NCI-H2196 treated with DMSO at 0.1 percent for 48 hours (cell line): ENCODE measurements at regions not wholly inside any gene's neighbourhood (a gene's known extent, or its start where the extent isn't known, plus 50 kb on each side); places are given as distances from the start of the nearest gene placed in this dataset.
"Not testable (repeated sequence)": the region's sequence is repeated elsewhere in the genome, so short reads cannot be mapped to it uniquely, and the experiment has no call there.

ENCODE experiments used
- DNase-seq: peaks from one replicate; lab custom pipeline; 2025; ENCODE audit not compliant: unreplicated experiment; lab: John Stamatoyannopoulos, UW

DNA sequence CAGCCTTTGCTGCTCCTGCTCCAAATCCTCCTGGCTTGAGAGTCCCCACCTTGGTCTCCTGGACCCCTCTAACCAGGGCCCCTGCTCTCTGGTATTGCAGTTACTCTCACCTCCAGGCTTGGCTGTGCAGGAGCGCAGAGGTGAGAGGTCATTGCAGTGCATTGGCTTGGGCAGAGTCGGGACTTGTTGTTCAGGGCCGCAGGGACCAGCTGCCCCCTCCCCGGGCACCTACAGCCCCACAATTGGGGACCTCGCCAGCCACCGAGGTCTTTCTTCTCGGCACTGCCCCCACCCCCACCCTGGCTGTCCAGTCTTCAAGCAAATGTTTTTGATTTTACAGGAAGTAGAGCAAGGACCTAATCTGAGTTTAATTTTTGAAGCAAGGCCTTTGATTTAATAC, 65.5 kb upstream of the FGF3 start:
- no peak for DNase-seq

DNA sequence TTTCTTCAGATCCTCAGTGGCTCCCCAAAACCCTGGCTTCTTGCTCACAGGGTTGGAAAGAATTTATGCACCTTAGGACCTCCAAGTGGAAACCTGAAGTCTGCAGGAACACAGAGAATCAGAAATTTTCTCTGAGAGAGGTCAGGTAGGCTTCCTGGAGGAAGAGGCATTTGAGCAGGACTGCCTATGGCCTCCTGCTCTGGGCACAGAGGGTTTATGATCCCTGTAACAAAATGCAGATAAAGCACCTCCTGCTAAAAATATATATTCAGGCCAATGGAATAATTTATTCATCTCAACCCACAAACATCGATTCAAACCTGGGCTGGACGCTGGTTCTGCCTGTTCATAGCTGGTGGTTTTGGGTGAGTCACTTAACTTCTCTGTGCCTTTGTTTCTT, 68.1 kb upstream of the FGF3 start:
- no peak for DNase-seq

DNA sequence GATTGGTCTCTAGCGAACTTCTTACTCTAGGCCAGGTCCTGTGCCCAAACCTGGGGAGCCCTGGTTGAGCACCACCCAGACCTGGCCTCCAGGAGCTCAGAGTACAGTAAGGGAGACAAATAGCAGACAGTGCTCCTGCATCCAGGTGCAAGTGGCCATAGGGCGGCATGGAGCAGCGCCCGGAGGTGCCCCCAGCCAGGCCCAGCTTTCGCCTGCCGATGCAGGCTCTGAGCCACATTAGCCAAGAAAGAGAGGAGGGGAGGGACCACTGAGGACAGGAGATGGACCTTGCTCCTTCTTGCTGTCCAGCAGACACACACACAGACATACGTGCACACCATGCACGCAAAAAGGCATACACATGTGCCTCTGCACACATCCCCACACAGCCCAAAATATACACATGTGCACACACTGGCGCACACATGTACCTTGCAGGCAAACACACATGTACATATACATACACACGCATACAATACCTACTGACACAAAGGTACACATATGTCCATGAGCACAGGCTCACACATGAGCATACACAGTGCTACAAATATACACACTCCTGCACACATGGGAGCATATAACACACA, 68.7 kb upstream of the FGF3 start:
- no peak for DNase-seq

DNA sequence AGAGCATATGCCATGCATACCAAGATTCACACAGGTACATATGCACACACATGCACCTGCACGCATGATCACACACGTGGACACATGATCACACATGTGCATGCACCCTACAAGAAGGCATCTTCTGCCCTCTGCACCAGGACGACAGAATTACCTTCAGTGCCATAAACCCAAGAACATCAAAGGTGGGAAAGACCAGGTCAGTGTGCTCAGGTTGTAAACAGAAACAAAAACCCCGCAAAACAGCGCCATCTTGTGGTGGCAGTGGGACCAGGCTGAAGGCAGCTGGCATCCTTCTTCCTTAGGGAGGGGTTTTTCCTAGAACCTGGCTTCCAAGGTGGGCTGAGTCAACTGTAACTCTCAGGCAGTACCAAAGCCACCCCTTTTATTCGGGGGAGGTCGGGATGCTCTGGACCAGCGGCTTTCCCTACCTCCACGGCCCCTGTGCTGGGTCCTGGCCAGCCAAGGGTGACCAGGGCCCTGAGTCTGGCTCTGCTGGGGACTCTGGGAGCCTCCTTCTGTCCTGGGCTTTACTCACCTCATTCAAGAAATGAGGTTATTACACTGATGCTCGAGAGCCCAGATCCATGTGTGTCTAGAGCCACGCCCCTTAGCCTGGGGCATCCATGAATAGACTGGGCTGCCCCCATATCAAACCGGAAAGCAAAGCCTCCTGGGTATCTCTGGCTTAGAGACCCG, 69.4 kb upstream of the FGF3 start:
- DNase-seq: peak; percentile 49

DNA sequence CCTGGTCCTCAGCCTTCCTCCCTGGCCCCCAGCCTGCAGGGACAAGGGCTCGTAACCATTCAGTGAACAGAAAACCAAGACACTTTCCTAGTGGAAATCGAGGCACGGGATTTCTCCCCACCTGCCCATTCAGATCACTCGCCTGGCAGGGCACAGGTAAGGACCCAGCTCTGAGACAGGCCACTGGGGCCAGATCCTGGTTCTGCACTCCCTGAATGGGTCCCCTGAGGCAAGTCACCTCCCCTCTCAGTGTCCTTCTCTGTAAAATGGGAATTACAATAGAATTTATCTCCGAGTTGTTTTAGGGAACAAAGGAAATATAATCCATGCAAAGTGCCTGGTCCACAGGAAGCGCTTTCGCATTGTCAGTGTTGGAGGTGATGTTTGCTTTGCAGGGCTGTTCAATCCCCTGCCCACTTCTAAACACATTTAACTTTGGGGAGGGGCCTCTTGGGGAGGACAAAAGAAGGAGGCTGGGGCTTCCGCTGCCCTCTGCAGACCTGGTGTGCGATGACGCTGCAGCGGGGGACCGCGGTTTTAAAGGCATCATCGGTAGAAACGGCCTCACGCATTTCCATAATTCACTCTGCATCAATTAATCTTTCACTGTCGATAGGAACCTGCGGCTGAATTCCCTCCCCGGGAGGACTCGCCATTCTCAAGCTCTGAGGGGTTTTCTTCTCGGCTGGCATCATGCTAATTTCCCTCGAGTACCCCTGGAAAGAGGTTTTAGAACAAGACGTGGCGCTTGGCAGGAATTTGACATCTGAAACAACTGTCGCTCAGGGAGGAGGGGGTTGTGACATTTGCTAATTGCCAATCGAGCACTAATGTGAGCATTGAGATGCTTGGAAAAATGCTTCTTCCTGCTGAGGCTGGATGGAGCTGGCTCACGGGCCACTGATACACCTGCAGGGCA, 70.4 kb upstream of the FGF3 start:
- DNase-seq: no peak

DNA sequence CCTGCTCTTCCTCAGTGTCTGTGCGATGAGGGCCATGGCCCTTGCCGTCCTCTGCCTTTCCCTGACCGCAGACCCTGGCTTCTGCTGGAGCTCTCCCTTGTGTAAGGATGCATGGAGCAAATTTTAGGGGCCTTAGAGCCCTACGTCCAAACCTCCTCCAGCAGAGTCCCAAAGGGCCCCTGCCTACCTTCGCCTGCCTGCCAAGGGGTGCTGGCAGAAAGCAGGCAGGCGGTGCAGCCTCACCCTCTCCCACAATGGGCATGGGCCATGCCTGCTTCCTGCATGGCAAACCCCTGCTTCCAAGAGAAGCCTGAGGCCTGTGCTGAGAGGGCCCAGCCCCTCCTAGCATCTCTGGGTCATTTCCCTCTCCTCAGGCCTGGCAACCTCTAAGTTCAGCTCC, 71.3 kb upstream of the FGF3 start:
- DNase-seq: no peak

DNA sequence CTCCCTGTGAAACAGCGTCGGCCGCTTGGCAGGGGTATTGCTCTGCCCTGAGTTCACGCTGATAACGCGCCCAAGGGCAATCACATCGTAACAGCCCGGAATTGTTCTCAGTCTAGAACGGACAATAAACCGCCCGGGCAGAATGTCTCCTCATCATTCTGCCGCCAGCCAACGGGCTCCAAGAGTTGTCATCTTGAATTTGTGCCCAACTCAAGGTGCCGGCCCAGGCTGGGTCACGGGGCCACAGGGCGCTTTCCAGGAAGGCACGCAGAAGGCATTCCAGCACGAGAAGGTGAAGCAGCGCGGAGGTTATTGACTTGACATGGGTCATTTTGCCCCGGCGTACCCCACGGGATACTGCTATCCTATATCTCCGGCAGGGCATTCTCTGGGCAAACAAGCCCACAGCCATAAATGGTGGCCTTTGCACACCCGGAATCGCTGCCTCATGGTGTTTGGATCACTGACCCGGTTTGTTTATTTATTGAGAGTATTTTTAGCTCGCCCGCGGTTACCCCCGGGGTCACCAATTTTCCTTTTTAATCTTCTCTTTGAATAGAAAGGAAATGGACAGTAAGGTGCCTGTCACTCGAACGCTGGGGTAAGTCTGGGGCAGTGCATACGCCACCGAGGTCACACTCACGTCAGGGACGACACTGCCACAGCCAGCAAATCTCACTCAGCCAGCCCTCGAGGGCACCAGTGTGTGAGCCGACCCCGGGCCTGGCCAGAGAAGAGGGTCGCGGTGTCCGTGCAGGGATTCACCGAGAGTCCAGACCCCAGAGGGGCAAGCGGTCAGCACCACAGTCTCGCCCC, 72.4 kb upstream of the FGF3 start:
- no peak for DNase-seq

DNA sequence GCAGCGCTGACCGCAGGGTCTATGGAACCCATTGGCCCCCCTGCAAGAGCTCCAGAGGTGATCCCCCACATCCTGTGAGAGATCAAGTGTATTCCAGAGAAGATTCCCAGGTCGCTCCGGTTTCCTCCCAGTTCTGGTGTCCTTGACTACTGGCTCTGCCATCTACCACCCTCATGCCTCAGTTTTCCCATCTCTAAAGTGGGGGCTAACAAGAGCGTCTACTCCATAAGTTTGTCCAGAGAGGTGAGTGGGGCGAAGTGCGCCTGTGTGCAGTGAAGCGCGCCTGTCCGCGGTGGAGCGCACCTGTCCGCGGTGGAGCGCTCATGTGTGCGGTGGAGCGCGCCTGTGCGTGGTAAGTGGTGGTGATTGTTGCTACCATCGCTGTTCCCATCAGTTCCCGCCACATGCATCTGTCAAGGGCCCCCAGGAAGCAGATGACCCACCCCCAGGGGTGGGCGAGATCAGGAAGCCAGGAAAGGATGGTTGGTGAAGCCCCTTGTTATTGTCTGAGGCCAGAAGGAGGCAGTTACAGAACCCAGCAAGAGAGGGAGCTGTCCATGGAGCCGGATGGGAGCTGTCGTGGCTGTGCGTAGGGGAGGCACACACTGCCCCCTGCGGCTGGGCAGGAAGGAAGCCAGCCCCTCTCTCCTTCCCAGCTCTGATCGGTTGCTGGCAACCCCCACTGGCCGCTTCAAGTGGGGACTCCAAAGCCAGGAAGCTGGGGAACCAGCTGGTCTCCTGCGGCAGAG, 73.2 kb upstream of the FGF3 start:
- DNase-seq: no peak

DNA sequence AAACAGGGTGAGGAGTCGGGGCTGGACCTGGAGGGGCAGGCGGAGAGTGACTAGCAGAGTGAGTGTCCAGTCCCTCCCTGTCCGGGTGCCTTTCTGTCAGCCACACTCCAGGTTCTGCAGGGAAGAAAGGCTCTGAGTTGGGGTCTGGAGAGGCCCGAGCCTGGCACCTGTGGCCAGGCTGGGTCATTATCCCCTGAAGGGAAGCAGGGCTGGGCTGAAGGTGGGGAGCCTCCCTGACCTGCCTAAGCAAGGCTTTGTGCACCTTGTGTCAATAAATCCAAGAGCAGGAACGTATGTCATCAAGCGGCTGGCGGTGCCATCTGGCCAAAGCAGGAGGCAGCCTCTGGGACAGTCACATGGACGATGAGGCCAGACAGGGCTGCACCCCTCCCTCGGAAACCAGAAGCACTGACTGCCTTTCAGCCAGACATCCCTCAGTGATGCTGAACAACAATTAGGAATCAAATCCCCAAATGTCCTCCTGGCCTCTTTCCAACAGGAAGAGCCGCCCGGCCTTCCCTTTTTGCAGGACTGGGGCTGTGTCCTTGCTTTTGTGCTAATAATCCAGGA, 73.9 kb upstream of the FGF3 start:
- no peak for DNase-seq

DNA sequence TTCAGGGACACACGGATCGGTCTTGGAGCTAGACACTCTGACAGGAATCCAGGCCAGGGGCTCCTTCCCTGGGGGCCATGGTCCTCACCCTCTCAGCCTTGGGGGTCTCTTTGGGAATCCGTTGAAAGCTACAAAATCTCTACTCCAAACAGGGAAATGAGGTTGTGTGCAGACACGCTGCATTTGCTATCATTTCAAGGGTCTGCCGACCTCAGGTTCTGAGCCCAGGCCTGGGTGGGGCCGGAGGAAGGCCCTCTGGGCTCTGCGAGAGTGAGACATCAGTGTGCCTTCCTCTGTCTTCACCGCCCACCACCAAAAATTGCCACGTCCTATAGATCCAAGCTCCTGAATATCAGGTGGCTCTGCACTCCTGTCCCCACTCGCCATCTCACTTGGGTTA, 74.4 kb upstream of the FGF3 start:
- DNase-seq: no peak

DNA sequence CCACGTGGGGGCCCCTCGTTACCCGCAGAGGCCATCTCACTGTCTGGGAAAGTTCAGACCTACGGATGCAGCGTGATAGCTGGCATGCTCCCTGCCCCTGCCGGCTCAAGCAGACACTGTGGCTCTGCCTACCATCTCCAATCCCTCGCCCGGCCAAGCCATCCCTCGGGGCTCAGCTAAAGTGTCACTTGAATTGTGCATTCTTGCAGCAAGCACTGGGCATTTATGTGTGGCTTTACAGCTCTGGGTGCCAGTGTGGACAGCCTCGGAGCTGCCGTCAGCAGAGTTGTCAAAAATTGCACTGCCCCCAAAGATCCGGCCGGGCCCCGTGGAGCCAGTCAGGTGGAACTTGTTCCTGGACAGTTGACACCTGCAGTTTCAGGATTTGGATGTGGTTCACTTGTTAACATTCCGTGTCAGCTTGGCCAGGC, 75.0 kb upstream of the FGF3 start:
- no peak for DNase-seq

DNA sequence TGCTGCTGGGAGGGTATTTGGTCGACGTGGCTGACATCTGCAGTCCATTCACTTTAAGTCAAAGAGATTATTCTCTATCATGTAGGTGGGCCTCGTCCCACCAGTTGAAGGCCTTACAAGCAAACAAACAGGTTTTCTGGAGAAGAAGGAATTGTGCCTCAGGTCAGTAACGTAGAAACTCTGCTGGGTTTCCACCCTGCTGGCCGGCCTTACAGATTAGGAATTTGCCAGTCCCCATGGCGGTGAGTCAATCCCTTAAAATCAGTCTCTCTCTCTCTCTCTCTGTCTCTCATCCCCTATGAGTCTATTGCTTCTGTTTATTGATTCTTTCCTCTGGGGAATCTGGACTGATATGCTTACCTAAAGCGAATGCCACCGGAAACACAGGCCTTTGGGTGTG, 75.4 kb upstream of the FGF3 start:
- no peak for DNase-seq

DNA sequence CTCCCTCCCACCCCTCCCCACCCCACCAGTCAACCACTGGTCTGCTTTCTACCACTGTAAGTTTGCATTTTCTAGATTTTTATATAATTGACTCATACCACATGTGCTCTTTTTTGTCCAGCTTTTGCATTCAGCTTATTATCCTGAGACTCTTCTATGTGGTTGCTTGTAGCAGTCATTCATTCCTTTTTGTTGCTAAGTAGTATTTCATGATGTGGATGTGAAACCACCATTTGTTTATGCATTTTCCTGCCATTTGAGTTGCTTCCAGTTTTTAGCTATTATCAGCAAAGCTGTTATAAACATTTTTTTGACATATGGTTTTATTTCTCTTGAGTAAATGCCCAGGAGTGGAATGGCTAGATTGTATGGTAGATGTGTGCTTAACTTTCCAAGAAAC, 77.0 kb upstream of the FGF3 start:
- no peak for DNase-seq

DNA sequence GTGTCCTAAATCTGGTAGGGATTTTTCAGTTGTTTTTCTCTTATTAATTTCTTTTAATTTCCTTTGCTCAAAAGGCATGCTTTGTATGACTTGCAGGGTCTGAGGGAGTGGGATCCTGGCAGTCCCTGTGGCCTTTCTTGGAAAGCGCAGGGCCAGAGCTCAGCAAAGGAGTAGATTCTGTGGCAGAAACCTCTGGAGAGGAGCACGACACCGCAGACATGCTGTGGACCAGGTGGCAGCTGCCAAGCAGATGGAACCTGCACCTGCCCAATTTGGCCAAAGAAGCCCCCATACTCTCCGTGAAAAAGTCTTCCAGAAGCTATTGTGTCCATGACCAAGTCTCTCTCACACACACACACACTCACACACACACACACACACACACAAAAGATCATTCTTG, 78.9 kb upstream of the FGF3 start:
- no peak for DNase-seq

DNA sequence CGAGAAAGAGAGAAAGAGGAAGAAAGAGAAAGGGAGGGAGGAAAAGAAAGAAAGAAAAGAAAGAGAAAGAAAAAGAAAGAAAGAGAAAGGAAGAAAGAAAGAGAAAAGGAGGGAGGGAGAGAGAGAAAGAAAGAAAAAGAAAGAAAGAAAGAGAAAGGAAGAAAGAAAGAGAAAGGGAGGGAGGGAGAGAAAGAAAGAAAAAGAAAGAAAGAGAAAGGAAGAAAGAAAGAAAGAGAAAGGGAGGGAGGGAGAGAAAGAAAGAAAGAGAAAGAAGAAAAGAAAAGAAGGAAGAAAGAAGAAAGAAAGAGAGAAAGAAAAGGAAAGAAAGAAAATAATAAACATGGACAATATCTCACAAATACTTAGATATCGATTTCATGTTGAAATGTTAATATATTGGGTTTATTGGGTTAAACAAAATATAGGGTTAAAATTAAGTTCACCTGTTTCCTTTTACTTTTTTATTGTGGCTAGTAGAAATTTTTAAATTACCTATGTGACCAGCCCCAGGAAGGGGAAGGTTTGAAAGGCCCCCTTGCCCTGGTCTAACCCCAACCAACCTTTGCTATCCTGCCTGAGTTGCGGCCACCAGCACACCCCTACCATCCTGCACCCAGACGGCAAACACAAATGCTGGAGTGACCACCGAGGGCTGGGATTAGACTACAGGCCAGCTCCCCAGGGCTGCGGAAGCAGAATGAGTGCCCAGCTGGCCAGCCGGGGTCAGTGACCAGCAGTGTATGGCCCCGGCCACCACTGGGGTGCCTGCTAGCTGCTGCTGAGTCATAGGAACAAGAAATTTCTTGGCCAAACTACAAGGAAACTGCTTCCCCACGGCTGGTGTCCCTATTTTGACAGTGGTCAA, 81.0 kb upstream of the FGF3 start:
- DNase-seq: no peak

DNA sequence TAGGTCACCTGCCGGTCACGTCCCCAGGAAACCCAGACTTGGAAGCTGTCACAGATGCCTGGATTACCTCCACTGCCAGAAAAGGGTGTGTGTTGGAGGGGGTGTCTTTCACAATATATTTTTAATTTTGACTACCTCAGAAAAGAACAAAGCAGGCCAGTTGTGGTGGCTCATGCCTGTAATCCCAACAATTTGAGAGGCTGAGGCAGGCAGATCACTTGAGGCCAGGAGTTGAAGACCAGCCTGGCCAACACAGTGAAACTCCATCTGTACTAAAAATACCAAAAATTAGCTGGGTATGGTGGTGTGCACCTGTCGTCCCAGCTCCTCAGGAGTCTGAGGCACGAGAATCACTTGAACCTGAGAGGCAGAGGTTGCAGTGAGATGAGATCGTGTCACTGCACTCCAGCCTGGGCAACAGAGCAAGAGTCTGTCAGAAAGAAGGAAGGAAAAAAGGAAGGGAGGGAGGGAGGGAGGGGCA, 81.6 kb upstream of the FGF3 start:
- DNase-seq: not testable (repeated sequence)

DNA sequence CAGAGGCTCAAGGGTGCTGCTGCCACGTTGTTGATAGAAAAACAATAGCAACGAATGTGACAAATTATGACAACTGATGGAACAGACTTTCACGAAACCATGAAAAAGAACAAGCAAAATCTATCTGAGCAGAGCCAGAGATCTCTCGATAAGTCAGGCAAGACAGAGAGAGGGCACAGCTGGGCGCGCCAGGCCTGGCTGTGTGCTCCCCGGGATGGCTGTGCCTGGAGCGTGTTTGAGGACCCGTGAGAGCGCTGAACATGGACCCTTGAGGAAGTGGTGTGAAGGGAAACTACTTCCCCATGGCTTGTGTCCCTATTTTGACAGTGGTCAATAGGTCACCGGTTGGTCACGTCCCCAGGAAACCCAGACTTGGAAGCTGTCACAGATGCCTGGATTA, 83.1 kb upstream of the FGF3 start:
- no peak for DNase-seq

DNA sequence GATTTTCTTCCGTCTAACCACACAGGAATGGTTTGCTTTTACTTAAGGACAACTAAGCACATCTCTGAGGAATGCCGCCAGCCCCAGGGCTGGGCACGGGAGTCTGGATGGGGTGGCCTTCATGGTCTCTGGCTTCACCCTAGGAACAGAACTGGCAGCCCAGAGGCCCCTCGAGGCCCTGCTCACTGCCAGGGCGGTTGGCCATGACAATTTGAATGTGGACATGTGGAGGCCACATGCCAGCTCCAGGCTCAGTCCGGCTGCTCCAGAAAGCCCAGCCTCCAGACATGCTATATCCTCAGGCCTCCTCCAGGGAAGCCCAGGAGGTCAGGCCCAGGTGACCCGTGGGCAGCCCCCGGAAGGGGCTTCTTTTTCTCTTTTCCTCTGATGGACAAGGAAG, 84.0 kb upstream of the FGF3 start:
- no peak for DNase-seq
